GM12873 (cell line): ENCODE measurements at regions not wholly inside any gene's neighbourhood (a gene's known extent, or its start where the extent isn't known, plus 50 kb on each side); places are given as distances from the start of the nearest gene placed in this dataset.
A peak's percentile ranks its signal among the peaks of the same experiment; 100 is the strongest.

Experiments
- CTCF ChIP-seq: IDR thresholded peaks from 2 replicates; pipeline ENCODE4 v1.5.1; 2012; ENCODE audit warnings: low read depth, mild to moderate bottlenecking, moderate library complexity, low read length, control low read depth; ENCODE audit not compliant: insufficient read depth; ENCODE audit errors: missing control alignments

DNA sequence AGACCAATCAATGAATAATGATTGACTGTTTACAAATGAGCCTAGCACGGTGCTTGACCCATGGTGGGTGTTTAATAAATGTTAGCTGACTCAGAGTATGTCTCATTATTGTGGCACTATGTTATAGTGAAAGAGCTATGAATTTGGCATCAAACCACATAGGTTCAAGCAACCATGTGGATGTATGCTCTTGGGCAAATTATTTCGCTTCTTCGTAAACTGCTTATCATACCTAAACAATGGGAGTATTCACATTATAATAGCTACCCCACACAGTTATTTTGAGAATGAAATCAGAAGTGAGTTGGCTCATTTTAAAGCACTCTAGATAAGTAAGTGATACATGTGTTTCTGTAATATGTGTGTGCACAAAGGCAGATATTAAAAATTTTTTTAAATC, 118.7 kb upstream of the HSD17B12 start:
- no peak for TF ChIP-seq CTCF

DNA sequence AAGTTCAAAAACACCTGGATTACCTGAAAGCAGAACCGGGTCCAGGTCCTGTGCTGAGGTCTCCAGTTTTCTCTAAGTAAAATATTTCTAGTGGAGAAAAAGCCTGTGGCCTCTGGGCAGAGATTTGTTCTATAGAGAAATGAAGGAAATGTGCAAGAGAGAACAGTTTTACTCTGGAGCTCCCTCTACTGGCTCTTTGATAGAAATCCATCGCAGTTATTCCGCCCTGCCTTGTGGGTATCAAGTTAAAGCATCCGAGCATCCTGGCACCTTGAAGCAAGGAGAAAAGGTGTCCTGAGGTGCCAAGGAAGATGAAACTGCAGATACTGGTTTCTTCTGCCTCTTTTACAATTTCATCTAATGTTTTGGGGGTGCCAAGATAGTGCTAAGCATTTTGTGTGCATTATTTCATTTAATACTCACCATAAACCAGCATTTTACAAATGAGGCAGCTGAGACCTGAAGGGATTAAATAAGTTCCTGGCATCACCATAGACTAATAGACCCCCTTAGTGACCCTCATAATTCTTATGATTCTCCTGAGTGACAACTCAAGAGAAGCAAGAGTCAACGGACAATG, 113.1 kb upstream of the HSD17B12 start:
- peak; percentile 76 for TF ChIP-seq CTCF

DNA sequence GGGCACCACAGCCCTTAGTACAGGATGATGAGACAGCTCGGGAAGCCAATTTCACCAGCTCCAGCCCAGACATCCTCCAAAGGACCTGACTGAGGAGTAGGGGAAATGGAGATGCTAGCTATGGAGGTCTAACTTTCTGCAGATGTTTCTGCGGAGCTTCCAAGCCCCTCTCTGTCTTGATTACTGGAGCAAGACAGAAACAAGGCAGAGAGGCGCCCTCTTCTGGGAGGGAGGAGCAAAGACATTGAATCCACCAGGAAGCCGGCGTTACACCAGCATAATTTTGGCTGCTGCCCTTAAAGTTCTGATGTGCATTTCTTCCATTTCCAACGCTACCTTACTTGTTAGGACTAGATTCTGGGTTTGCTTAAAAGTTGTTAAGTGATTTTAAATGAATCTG, 107.3 kb upstream of the HSD17B12 start:
- TF ChIP-seq CTCF, result peak; percentile 81

DNA sequence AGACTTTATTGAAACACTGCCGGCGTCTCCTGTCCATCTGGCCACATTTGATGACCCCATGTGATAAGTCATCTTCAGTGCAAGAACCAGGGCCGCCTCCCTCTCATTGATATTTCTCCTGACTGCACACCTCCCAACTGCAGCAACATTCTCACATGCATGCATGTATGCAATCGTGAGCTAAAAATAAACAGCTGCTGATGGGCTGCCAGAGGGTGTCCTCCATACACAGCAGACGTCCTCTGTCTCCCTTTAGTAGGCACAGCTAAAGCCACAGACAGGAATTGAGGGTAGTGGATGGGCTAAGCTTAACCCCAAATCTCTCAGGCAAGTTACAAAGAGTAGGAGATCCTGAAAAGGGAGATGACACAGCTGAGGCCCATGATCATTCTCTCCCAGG, 106.7 kb upstream of the HSD17B12 start:
- no peak for TF ChIP-seq CTCF

DNA sequence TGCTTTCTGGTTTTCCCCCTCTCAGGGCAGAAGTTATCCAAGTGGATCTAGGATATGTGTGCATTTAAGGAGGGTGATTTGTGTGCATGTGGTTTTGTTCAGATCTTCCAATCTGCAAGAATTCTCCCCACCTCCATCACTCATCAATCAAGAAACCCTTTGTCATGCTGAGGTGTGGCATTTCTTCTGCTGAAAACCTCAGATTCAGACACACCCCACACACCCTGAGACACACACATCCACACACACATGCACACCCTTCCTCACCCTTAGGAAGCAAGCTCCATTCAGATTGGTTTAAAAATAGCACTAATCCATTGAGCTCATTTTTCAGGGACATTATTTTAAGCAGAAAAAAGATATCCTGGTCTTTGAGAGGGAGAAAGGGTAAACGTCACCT, 106.1 kb upstream of the HSD17B12 start:
- TF ChIP-seq CTCF, result no peak

- no peak for TF ChIP-seq CTCF
These were observed 105.3 kb upstream of the HSD17B12 start for GRCh38 chr11:43574949-43575912.

- no peak for TF ChIP-seq CTCF
These were observed 104.6 kb upstream of the HSD17B12 start for GRCh38 chr11:43575913-43576310.
